HCEC 1CT (cell line): ENCODE measurements at regions not wholly inside any gene's neighbourhood (a gene's known extent, or its start where the extent isn't known, plus 50 kb on each side); places are given as distances from the start of the nearest gene placed in this dataset.

Source experiments
- DNase-seq: peaks from one replicate; pipeline ENCODE4 v3.0.0-alpha.2; 2017

- DNase-seq, result no peak
These were observed 101.9 kb downstream of the SLIT2 start for GRCh38 chr4:20353646-20354045.

- no peak for DNase-seq
These were observed 102.4 kb downstream of the SLIT2 start for GRCh38 chr4:20354120-20354519.

- DNase-seq, result no peak
These were observed 104.9 kb downstream of the SLIT2 start for GRCh38 chr4:20356565-20356964.

- no peak for DNase-seq
These were observed 106.4 kb downstream of the SLIT2 start for GRCh38 chr4:20358110-20358509.

- DNase-seq, result no peak
These were observed 108.0 kb downstream of the SLIT2 start for GRCh38 chr4:20359692-20360091.

- no peak for DNase-seq
These were observed 110.4 kb downstream of the SLIT2 start for GRCh38 chr4:20362148-20362547.

- no peak for DNase-seq
These were observed 113.3 kb downstream of the SLIT2 start for GRCh38 chr4:20364969-20365368.

GRCh38 chr4:20367446-20367845, 115.7 kb downstream of the SLIT2 start:
- peak; percentile 3 for DNase-seq

GRCh38 chr4:20368926-20369325, 117.2 kb downstream of the SLIT2 start:
- DNase-seq, result peak; percentile 34

GRCh38 chr4:20370274-20370673, 118.6 kb downstream of the SLIT2 start:
- peak; percentile 53 for DNase-seq

GRCh38 chr4:20376070-20376469, 124.4 kb downstream of the SLIT2 start:
- no peak for DNase-seq

- peak; percentile 45 for DNase-seq
These were observed 126.5 kb downstream of the SLIT2 start for GRCh38 chr4:20378181-20378580.

GRCh38 chr4:20381005-20381404, 129.3 kb downstream of the SLIT2 start:
- no peak for DNase-seq

- no peak for DNase-seq
These were observed 131.6 kb downstream of the SLIT2 start for GRCh38 chr4:20383283-20383682.

GRCh38 chr4:20383969-20384368, 132.3 kb downstream of the SLIT2 start:
- no peak for DNase-seq

- no peak for DNase-seq
These were observed 132.8 kb downstream of the SLIT2 start for GRCh38 chr4:20384456-20384855.

- DNase-seq, result no peak
These were observed 134.5 kb downstream of the SLIT2 start for GRCh38 chr4:20386001-20386740.

GRCh38 chr4:20386906-20387305, 135.2 kb downstream of the SLIT2 start:
- DNase-seq, result no peak

- DNase-seq, result no peak
These were observed 139.5 kb downstream of the SLIT2 start for GRCh38 chr4:20391198-20391597.

GRCh38 chr4:20391912-20392311, 140.2 kb downstream of the SLIT2 start:
- no peak for DNase-seq

GRCh38 chr4:20393486-20394100, 141.9 kb downstream of the SLIT2 start:
- DNase-seq, result no peak

GRCh38 chr4:20394512-20394911, 142.8 kb downstream of the SLIT2 start:
- no peak for DNase-seq

- peak; percentile 37 for DNase-seq
These were observed 143.6 kb downstream of the SLIT2 start for GRCh38 chr4:20395160-20395773.

- no peak for DNase-seq
These were observed 151.6 kb downstream of the SLIT2 start for GRCh38 chr4:20403290-20403689.
